ENCODE measurements at regions not wholly inside any gene's neighbourhood (a gene's known extent, or its start where the extent isn't known, plus 50 kb on each side); places are given as distances from the start of the nearest gene placed in this dataset.

GRCh38 chr4:159787901-159788300 lies 685.0 kb downstream of the RAPGEF2 start:
- TF ChIP-seq CTCF (IDR thresholded peaks at IDR 0.05) (no peak), POLR2A (IDR thresholded peaks at IDR 0.05) (no peak)
